Immature natural killer cell (primary cell): ENCODE measurements at regions not wholly inside any gene's neighbourhood (a gene's known extent, or its start where the extent isn't known, plus 50 kb on each side); places are given as distances from the start of the nearest gene placed in this dataset.

ENCODE experiments used
- DNase-seq, 3 donors: peaks; one replicate each; pipeline ENCODE4 v3.0.0; 2022; ENCODE audit warnings: mixed read lengths in 1 of 3
- H3K27ac Mint-ChIP-seq, 6 donors: one replicate each; pipeline ENCODE4 v1.8.0; 2020; ENCODE audit warnings: mixed read lengths in 6 of 6, mild to moderate bottlenecking in 5 of 6, inconsistent platforms in 4 of 6, moderate library complexity in 3 of 6
- H3K27me3 Mint-ChIP-seq, 3 donors: one replicate each; pipeline ENCODE4 v1.8.0; 2020 to 2021; ENCODE audit warnings: low read depth in 3 of 3, mild to moderate bottlenecking in 3 of 3, mixed read lengths in 3 of 3, moderate library complexity in 3 of 3, inconsistent platforms in 1 of 3
- H3K36me3 Mint-ChIP-seq, 3 donors: one replicate each; pipeline ENCODE4 v1.8.0; 2020; ENCODE audit warnings: mixed read lengths in 3 of 3, inconsistent platforms in 2 of 3, mild to moderate bottlenecking in 2 of 3
- H3K4me1 Mint-ChIP-seq, 2 donors: one replicate each; pipeline ENCODE4 v1.8.0; 2020; ENCODE audit warnings: inconsistent platforms in 2 of 2, mild to moderate bottlenecking in 2 of 2, mixed read lengths in 2 of 2, moderate library complexity in 1 of 2
- H3K4me3 Mint-ChIP-seq, 5 donors: one replicate each; pipeline ENCODE4 v1.8.0; 2020; ENCODE audit warnings: mild to moderate bottlenecking in 5 of 5, mixed read lengths in 5 of 5, inconsistent platforms in 3 of 5, moderate library complexity in 3 of 5
- H3K9me3 Mint-ChIP-seq, 6 donors: one replicate each; pipeline ENCODE4 v1.8.0; 2020; ENCODE audit warnings: mild to moderate bottlenecking in 6 of 6, mixed read lengths in 6 of 6, inconsistent platforms in 4 of 6, moderate library complexity in 3 of 6

DNA sequence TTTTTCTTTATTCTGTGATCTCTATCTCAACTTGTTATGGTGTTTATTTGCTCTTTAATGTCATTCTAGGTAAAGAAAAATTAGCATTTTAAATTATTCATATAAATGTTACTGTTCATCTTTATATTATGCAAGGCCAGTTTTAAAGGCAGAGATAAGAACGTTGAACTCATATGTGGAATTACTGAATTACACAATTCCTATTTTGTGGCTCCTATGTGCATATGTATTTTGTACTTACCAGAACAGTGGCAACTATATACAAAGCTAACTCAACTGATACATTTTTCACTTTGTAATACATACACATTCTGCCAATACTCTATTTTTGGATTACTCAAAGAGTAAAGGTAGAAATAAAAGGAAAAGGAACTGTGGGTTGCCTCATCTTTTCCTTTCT lies 533.2 kb upstream of the NR3C2 start:
- peaks cover 5 to 16% (median 13%) of the 10 kb centered on the region in 6 donors for H3K9me3 Mint-ChIP-seq
- H3K4me3 Mint-ChIP-seq = no peak overlapping the region
- peaks cover 0 to 4% (median 0%) of the 10 kb centered on the region in 3 donors for H3K36me3 Mint-ChIP-seq
- DNase-seq = no peak
- no peak overlapping the region for H3K27ac Mint-ChIP-seq
- no peaks in the 10 kb centered on the region for H3K4me1 Mint-ChIP-seq
- peaks cover 0 to 2% (median 0%) of the 10 kb centered on the region in 3 donors for H3K27me3 Mint-ChIP-seq

DNA sequence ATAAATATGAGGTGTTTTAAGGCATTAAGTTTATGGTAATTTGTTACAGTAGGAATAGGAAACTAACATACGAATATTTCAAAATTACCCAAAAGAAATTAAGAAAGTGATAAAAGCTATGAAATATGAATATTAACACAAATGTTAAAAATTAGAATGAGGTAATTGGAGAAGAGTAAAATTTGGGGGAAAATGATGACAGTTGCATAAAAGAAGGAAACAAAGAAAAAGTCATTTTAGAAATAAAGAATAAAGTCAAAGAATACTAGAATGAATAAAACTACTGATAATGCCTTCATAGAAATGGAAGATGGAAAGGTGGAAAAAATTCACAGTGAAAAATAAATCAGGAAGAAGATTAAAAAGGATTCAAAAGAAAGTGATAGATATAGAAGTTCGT lies 522.9 kb upstream of the NR3C2 start:
- H3K27me3 Mint-ChIP-seq = peaks cover 0 to 4% (median 0%) of the 10 kb centered on the region in 3 donors
- H3K9me3 Mint-ChIP-seq = peaks cover 0 to 23% (median 11%) of the 10 kb centered on the region in 6 donors
- no peak for DNase-seq
- no peak overlapping the region for H3K4me3 Mint-ChIP-seq
- H3K4me1 Mint-ChIP-seq = no peaks in the 10 kb centered on the region
- H3K36me3 Mint-ChIP-seq = no peaks in the 10 kb centered on the region
- no peak overlapping the region for H3K27ac Mint-ChIP-seq

DNA sequence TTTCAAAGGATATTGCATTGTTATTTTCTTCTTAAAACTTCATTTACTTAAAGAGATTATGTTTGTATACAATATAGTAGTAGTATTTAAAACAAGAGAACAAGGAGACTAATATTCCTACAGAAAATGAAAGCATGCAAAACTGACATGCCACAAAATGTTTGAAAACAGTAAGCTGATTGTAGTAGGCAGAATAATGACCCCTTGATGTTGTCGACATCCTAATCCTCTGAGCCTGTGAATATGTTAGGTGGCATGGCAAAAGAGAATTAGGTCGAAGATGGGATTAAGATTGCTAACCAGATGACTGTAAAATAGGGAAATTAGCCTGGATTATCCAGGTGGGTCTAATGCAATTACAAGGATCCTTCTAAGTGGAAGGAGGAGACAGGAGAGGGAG lies 522.2 kb upstream of the NR3C2 start:
- Mint-ChIP-seq H3K27ac (no peak overlapping the region), H3K4me3 (no peak overlapping the region), H3K9me3 (peaks cover 0 to 23% (median 11%) of the 10 kb centered on the region in 6 donors), H3K4me1 (no peaks in the 10 kb centered on the region), H3K27me3 (peaks cover 0 to 4% (median 0%) of the 10 kb centered on the region in 3 donors), H3K36me3 (no peaks in the 10 kb centered on the region)
- no peak for DNase-seq

DNA sequence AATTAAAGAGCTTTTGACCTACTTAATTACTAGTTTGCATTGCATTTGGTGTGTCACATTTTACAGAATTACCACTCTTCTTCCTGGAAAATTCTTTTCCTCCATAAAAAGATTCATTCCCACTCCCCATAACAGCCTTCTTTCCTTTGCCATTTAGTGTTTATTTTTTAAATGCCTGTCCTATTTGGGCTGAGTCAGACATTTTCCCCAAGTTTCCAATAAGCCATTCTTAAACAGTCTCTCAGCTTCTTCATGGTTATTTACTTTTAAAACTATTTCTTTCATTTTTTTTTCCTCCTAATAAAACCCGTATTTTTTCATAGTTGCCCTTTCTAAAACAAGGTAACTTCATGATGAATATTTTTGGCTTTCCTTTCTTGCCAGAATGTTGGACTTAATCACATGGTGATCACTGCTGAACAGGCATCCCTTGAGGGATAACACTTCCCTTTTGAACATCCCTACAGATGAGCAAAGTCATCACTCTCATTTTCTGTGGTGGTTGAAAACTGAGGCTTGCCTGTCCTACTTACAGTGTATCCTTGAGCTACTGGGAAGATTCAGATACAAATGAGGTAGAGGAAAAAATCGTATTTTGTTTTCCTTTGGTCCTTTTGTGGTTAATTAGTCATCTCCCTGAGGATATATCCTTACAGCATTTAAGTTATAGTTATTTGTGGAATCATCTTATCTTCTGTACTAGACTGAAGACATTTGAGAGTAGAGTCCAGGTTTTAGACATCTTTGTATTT lies 520.5 kb upstream of the NR3C2 start:
- H3K4me1 Mint-ChIP-seq = no peaks in the 10 kb centered on the region
- H3K27me3 Mint-ChIP-seq = peaks cover 0 to 2% (median 0%) of the 10 kb centered on the region in 3 donors
- no peaks in the 10 kb centered on the region for H3K36me3 Mint-ChIP-seq
- DNase-seq = no peak
- H3K27ac Mint-ChIP-seq = no peak overlapping the region
- H3K4me3 Mint-ChIP-seq = no peak overlapping the region
- peaks cover 0 to 23% (median 12%) of the 10 kb centered on the region in 6 donors for H3K9me3 Mint-ChIP-seq

DNA sequence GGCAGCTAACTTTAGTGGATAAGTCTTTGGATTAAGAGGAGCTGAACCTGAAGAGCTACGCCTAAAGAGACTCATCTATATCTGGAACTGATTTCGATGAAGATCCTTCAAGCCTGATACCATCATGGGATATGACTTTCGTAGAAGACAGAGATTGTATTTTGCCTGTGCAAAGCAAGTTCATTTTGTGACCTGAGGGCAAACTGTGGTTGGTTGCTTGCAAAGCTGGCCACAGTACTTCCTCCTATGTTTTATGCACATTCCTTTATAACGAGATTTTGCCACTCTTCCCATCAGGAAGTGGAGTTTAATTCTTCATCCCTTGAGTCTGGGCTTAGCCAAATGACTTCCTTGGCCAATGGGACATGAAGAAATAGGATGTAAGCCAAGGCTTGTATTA lies 519.3 kb upstream of the NR3C2 start:
- no peaks in the 10 kb centered on the region for H3K36me3 Mint-ChIP-seq
- peaks cover 0 to 2% (median 0%) of the 10 kb centered on the region in 3 donors for H3K27me3 Mint-ChIP-seq
- H3K27ac Mint-ChIP-seq = no peak overlapping the region
- H3K9me3 Mint-ChIP-seq = peaks cover 0 to 24% (median 12%) of the 10 kb centered on the region in 6 donors
- no peaks in the 10 kb centered on the region for H3K4me1 Mint-ChIP-seq
- no peak for DNase-seq
- H3K4me3 Mint-ChIP-seq = no peak overlapping the region

DNA sequence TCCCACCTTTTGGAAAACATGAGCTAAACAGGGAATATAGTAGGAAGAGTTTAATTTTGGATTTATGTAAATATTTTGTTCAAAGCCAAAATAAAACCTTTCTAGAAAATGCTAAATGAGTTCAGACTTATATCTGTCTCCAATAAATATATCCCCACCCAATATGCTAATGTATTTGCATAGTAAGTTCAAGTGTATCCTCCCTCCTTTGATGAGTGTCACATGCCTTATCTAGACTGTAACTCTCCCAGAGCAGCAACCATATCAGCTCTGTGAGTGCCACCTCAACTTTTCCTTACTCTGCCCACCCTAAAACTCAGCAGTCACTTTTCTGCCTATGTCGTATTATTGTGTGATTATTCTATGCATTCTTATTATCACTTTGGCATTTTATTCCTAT lies 516.1 kb upstream of the NR3C2 start:
- Mint-ChIP-seq H3K4me3 (no peak overlapping the region), H3K27ac (no peak overlapping the region)

DNA sequence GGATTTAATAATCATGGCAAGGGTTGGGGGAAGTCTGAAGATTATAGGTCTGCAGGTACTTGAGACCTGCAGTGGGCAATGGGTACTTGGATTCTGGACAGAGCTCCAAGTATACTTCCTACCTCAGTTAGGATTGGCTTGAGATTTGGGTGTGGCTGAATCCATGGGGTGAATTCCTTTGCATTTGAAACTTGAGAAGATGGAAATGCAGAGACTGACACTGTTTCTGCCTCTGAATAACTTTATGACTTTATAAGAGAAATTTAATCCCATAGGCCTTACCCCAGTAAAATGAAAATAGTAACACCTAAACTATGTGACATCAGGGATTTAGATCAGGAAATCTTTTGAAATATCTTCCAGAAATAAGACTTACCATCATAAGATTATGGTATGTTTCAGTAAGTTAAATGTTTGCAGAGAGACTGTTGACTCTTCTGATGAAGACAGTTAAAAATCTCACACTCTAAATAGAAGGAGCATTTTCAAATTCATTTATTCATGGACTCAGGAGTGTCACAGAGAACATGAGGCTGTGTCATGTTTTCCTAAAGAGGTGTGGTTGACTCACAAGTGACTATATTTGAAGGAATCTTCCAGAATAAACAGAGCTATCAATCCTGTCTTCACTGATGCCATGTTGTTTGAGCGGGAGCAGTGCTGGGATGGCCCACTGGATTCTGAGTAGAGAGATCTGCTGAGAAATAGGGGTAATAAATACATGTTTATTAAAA lies 513.5 kb upstream of the NR3C2 start:
- no peak for DNase-seq
- Mint-ChIP-seq H3K9me3 (peaks cover 0 to 11% (median 6%) of the 10 kb centered on the region in 6 donors), H3K4me1 (no peaks in the 10 kb centered on the region), H3K27ac (no peak overlapping the region), H3K4me3 (no peak overlapping the region), H3K27me3 (no peaks in the 10 kb centered on the region), H3K36me3 (no peaks in the 10 kb centered on the region)

More for the DNA sequence above, 516.1 kb upstream of the NR3C2 start:
- Mint-ChIP-seq H3K36me3 (no peaks in the 10 kb centered on the region), H3K27me3 (peaks cover 0 to 2% (median 0%) of the 10 kb centered on the region in 3 donors), H3K4me1 (no peaks in the 10 kb centered on the region), H3K9me3 (peaks cover 0 to 18% (median 4%) of the 10 kb centered on the region in 6 donors)
- DNase-seq = no peak

DNA sequence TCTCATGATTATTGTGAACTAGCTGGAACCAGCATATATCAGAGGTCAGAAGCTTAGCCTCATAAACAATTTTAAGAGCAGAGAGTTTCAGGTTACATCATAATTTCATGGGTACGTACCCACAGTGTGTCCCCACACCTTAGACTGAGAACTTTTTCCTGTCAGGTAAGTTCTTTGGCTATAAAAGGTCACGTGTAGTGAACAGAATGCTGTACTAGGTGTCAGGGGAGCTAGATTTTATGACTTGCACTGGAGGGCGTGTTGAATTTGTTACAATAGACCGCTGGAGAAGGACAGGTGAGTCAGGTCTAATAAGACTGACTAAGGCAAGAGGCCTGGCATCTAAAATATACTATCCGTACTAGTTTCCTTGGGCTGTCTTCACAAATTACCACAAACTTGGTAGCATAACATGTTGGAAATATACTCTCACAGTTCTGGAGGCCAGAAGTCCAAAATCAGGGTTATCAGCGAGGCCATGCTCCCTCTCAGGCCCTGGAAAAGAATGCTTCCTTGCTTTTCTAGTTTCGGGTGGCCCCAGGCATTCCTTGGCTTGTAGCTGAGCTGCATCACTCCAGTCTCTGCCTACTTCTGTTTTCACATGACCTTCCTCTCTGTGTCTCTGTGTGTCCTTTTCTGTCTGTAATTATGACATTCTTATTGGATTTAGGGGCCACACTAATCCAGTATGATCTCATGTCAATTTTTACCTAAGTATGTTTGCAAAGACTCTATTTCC lies 512.0 kb upstream of the NR3C2 start:
- Mint-ChIP-seq H3K27me3 (no peaks in the 10 kb centered on the region), H3K27ac (no peak overlapping the region), H3K9me3 (peaks cover 0 to 12% (median 6%) of the 10 kb centered on the region in 6 donors), H3K4me3 (no peak overlapping the region), H3K36me3 (no peaks in the 10 kb centered on the region), H3K4me1 (no peaks in the 10 kb centered on the region)
- DNase-seq = no peak

DNA sequence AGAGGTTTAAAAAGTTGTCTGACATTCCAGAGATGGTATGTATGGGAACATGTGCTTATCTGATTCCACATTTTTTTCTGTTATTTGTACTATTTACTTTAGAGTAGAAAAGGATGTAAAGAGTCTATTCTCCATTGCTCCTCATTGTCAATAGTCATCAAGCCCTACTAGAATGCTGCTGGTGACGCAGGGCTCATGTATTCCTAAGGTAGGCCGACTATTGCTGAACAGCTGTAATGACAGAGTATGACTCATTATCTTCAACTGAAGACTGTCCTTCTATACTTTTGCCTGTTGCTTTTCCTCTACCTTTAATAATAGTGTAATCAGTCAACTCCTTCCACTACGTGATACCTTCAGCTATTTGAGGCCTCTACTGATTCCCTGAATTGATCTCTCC lies 509.1 kb upstream of the NR3C2 start:
- no peak for DNase-seq
- Mint-ChIP-seq H3K27ac (no peak overlapping the region), H3K4me1 (no peaks in the 10 kb centered on the region), H3K9me3 (peaks cover 0 to 7% (median 5%) of the 10 kb centered on the region in 6 donors), H3K27me3 (no peaks in the 10 kb centered on the region), H3K4me3 (no peak overlapping the region), H3K36me3 (no peaks in the 10 kb centered on the region)

DNA sequence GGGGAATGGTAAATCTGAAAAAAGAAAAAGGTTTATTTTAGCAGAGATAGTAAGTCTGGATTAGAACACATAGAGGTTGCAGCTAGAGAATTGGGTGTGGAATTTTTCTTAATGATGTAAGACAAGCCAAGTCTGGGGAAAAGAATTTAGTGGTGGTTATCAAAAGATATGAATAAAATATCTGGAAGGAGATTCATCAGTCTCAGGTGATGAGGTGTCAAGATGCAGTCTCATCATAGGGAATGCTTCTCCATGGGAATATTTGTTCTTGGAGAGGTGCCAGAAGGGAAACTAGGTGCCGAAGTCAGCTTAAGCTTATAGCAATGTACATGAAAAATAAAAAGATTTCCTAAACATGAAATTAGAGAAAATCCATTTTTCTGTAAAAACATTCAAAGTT lies 504.1 kb upstream of the NR3C2 start:
- Mint-ChIP-seq H3K4me3 (no peak overlapping the region), H3K9me3 (peaks cover 2 to 13% (median 10%) of the 10 kb centered on the region in 6 donors), H3K27ac (no peak overlapping the region), H3K27me3 (peaks cover 0 to 2% (median 0%) of the 10 kb centered on the region in 3 donors), H3K36me3 (no peaks in the 10 kb centered on the region), H3K4me1 (no peaks in the 10 kb centered on the region)
- DNase-seq = no peak

DNA sequence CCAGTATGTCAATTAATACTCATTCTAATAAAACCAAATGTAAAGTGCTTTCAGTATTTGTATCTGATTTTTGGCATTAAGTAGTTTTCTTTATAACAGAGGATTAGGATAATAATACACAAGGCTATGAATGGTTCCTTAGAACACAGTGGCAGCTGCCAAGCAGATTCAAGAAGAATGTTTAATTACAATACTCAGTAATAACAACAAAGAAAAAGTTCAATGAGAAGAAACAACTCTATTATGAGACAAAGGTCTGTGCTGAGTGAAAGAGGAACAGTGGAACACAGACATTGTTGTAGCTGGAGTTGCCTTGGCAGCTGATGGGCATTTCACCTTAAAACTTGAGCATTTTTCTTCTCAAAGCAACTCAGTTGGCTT lies 502.6 kb upstream of the NR3C2 start:
- H3K36me3 Mint-ChIP-seq = no peaks in the 10 kb centered on the region
- peaks cover 5 to 13% (median 10%) of the 10 kb centered on the region in 6 donors for H3K9me3 Mint-ChIP-seq
- H3K4me1 Mint-ChIP-seq = no peaks in the 10 kb centered on the region
- DNase-seq = no peak
- no peak overlapping the region for H3K27ac Mint-ChIP-seq
- H3K4me3 Mint-ChIP-seq = no peak overlapping the region
- H3K27me3 Mint-ChIP-seq = peaks cover 0 to 2% (median 0%) of the 10 kb centered on the region in 3 donors

DNA sequence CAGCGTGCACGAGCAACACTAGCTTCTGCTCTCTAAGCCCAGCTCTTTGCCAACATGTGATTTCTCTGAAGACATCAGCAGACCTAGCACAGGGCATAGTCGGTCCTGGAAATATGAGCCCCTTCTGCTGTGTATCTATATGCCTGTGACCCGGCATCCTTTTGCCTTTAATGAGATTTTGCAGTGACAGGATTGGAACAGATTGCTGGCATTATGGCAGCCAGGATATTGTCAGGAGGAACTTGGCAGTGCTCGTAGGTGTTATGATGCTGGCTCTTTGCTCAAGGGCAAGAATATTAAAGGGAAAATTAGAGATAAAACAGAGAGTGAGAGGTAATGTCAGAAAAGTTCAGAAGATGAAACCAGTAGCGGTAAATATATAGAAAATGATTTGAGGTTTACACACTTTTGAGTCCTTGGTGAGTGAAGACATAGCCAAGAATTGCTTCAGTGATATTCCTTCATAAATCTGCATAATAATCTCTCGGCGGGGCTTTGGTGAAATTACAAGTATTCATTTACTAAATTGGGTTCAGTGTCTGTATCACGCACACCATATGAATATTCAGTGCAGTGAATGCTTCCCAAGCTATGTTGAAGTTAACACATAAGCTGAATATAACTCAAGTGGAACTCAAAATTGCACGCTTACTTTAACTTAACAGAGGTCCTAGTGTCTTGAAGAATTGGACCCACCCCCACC lies 502.1 kb upstream of the NR3C2 start:
- Mint-ChIP-seq H3K27ac (no peak overlapping the region), H3K4me1 (no peaks in the 10 kb centered on the region), H3K36me3 (no peaks in the 10 kb centered on the region), H3K27me3 (peaks cover 0 to 2% (median 0%) of the 10 kb centered on the region in 3 donors), H3K9me3 (peaks cover 4 to 16% (median 10%) of the 10 kb centered on the region in 6 donors), H3K4me3 (no peak overlapping the region)
- no peak for DNase-seq

DNA sequence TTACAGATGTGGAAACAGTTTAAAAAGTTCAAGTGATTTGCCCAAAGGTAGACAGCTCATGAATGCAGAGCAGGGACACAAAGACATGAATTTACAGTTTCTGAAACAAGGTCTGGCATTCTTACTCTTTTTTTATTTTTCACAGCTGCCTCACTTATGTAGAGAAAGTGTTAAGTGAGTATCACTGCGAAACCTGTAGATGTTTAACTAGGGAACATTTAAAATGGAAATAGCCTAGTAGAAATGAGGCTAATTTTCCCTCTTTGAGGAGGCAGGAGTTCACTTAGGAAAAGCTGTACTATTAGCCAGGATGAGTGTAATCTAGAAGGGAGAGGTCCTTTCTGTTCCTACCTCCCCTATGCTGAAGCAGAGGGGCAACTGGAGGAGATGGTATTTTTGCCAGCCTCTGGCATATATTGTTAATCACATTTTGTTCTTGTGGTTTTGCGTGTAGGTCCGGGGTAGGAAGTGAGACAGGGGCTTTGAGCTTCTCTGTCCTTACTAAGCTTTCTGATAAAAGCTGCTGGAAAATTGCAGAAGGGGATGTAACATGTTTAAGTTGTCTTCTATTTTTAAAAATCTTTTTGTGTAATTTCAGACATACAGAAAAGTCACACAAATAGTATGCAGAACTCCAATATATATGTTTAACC lies 492.8 kb upstream of the NR3C2 start:
- Mint-ChIP-seq H3K36me3 (no peaks in the 10 kb centered on the region), H3K9me3 (peaks cover 8 to 17% (median 14%) of the 10 kb centered on the region in 6 donors), H3K27me3 (peaks cover 0 to 2% (median 0%) of the 10 kb centered on the region in 3 donors), H3K4me3 (no peak overlapping the region), H3K27ac (no peak overlapping the region), H3K4me1 (no peaks in the 10 kb centered on the region)
- DNase-seq = no peak
